OCI-LY7 (cell line): ENCODE measurements at regions not wholly inside any gene's neighbourhood (a gene's known extent, or its start where the extent isn't known, plus 50 kb on each side); places are given as distances from the start of the nearest gene placed in this dataset.

ENCODE experiments used
- CTCF ChIP-seq: fragments of 200-600 bp; sonication (generic); conservative IDR thresholded peaks from 2 replicates; pipeline ENCODE4 v1.5.1; 2014; ENCODE audit warnings: mild to moderate bottlenecking, antibody characterized with exemption, low read length, moderate library complexity, mixed read lengths
- EZH2phosphoT487 ChIP-seq: fragments of 200-600 bp; sonication (generic); IDR thresholded peaks from 2 replicates; pipeline ENCODE4 v1.6.1; 2018; ENCODE audit warnings: low read depth, borderline replicate concordance, mild to moderate bottlenecking, mixed run types, antibody characterized with exemption, low read length, moderate library complexity, mixed read lengths

GRCh38 chr5:67350618-67351201, 154.1 kb upstream of the CD180 start:
- TF ChIP-seq EZH2phosphoT487 (no peak), CTCF (no peak)
